ENCODE measurements at regions not wholly inside any gene's neighbourhood (a gene's known extent, or its start where the extent isn't known, plus 50 kb on each side); places are given as distances from the start of the nearest gene placed in this dataset.
A peak's percentile ranks its signal among the peaks of the same experiment; 100 is the strongest.

GRCh38 chr15:38065721-38066345, 131.4 kb downstream of the TMCO5A start:
- TF ChIP-seq CTCF (IDR thresholded peaks at IDR 0.05; ENCODE audit: low read depth, low read length, missing control alignments): no peak
- DNase-seq (ENCODE audit: extremely low read depth, low read depth): no peak
- no peak overlapping the region for H3K4me3 ChIP-seq (replicated peaks; ENCODE audit: low read depth, low read length)

- TF ChIP-seq CTCF (IDR thresholded peaks at IDR 0.05; ENCODE audit: low read depth, low read length, missing control alignments): no peak
- no peak for DNase-seq (ENCODE audit: extremely low read depth, low read depth)
- no peak overlapping the region for H3K4me3 ChIP-seq (replicated peaks; ENCODE audit: low read depth, low read length)
Observed at GRCh38 chr15:38066612-38067011, 132.2 kb downstream of the TMCO5A start.

GRCh38 chr15:38068626-38069391, 134.4 kb downstream of the TMCO5A start:
- H3K4me3 ChIP-seq (replicated peaks; ENCODE audit: low read depth, low read length): peak overlapping the region; percentile 25
- peak; percentile 86 for DNase-seq (ENCODE audit: extremely low read depth, low read depth)
- no peak for TF ChIP-seq CTCF (IDR thresholded peaks at IDR 0.05; ENCODE audit: low read depth, low read length, missing control alignments)

GRCh38 chr15:38069511-38070011, 135.1 kb downstream of the TMCO5A start:
- peak; percentile 88 for DNase-seq (ENCODE audit: extremely low read depth, low read depth)
- H3K4me3 ChIP-seq (replicated peaks; ENCODE audit: low read depth, low read length): no peak overlapping the region
- no peak for TF ChIP-seq CTCF (IDR thresholded peaks at IDR 0.05; ENCODE audit: low read depth, low read length, missing control alignments)

- DNase-seq (ENCODE audit: extremely low read depth, low read depth): no peak
- no peak for TF ChIP-seq CTCF (IDR thresholded peaks at IDR 0.05; ENCODE audit: low read depth, low read length, missing control alignments)
Observed at GRCh38 chr15:38070778-38071177, 136.3 kb downstream of the TMCO5A start.

GRCh38 chr15:38071211-38071972, 137.0 kb downstream of the TMCO5A start:
- H3K4me3 ChIP-seq (replicated peaks; ENCODE audit: low read depth, low read length): no peak overlapping the region
- no peak for DNase-seq (ENCODE audit: extremely low read depth, low read depth)
- no peak for TF ChIP-seq CTCF (IDR thresholded peaks at IDR 0.05; ENCODE audit: low read depth, low read length, missing control alignments)

More at GRCh38 chr15:38070778-38071177, 136.3 kb downstream of the TMCO5A start:
- no peak overlapping the region for H3K4me3 ChIP-seq (replicated peaks; ENCODE audit: low read depth, low read length)
